Esophagus muscularis mucosa (tissue), 4 donors: ENCODE measurements at regions not wholly inside any gene's neighbourhood (a gene's known extent, or its start where the extent isn't known, plus 50 kb on each side); places are given as distances from the start of the nearest gene placed in this dataset.

Experiments used
- DNase-seq: peaks from one replicate; pipeline ENCODE4 v3.0.0-alpha.2; 2017; ENCODE audit errors: extremely low spot score
- H3K27ac ChIP-seq, 4 donors: fragments of 200-600 bp; sonication (generic); replicated peaks in 1 of 4; 1 replicate in 3 of 4; 2 replicates in 1 of 4; pipeline ENCODE4 v1.5.1; 2016 to 2019; ENCODE audit warnings: mild to moderate bottlenecking in 1 of 4
- H3K27me3 ChIP-seq, 4 donors: fragments of 200-600 bp; sonication (generic); one replicate each; pipeline versions ENCODE4 v1.5.1 to v1.6.0; 2016 to 2019
- H3K36me3 ChIP-seq, 4 donors: fragments of 200-600 bp; sonication (generic); one replicate each; pipeline ENCODE4 v1.5.1; 2016 to 2019
- H3K4me1 ChIP-seq, 4 donors: fragments of 200-600 bp; sonication (generic); one replicate each; pipeline ENCODE4 v1.5.1; 2016 to 2019
- H3K4me3 ChIP-seq, 4 donors: fragments of 200-600 bp; sonication (generic); 1 replicate in 2 of 4; 2 replicates in 2 of 4; pipeline ENCODE4 v1.5.1; 2016 to 2019; ENCODE audit warnings: mild to moderate bottlenecking in 4 of 4, moderate library complexity in 1 of 4
- H3K9me3 ChIP-seq, 4 donors: fragments of 200-600 bp; sonication (generic); 1 replicate in 3 of 4; 2 replicates in 1 of 4; pipeline ENCODE4 v1.5.1; 2016 to 2019
- CTCF ChIP-seq, 3 experiments: fragments of 200-600 bp in 2 of 3; fragments of 450-650 bp in 1 of 3; sonication (generic) in 2 of 3; IDR thresholded peaks; one replicate each; pipeline ENCODE4 v1.5.1; 2017 to 2019; ENCODE audit warnings: antibody characterized with exemption in 3 of 3, mild to moderate bottlenecking in 2 of 3, moderate library complexity in 1 of 3
- EP300 ChIP-seq: sonication (generic); formaldehyde crosslinking; IDR thresholded peaks from one replicate; pipeline ENCODE4 v1.6.1; 2017; ENCODE audit warnings: antibody characterized with exemption
- POLR2A ChIP-seq: fragments of 450-650 bp; IDR thresholded peaks from one replicate; pipeline ENCODE4 v1.6.1; 2017; ENCODE audit warnings: antibody characterized with exemption, moderate library complexity, mild to moderate bottlenecking, low read depth
- POLR2AphosphoS5 ChIP-seq, 2 donors: sonication (generic); formaldehyde crosslinking; IDR thresholded peaks; one replicate each; pipeline ENCODE4 v1.6.1; 2017; ENCODE audit warnings: antibody characterized with exemption in 2 of 2
- whole genome bisulfite sequencing: methylation state at CpG from one replicate; pipeline ENCODE4 v1.1.5; 2018; 5-methylcytosine and 5-hydroxymethylcytosine counted together
- intact Hi-C: fragments of 100-400 bp; cut with DNase I; formaldehyde crosslinking; loops from one replicate; pipeline ENCODE4 v1.15.1; 2023

GRCh38 chr1:70836456-70836855 lies 211.2 kb downstream of the PTGER3 start:
- no peak for TF ChIP-seq EP300
- no peak for TF ChIP-seq POLR2A
- TF ChIP-seq POLR2AphosphoS5 (IDR thresholded peaks at IDR 0.05) = no peak
- no peak for TF ChIP-seq CTCF (IDR thresholded peaks at IDR 0.05)
- Histone ChIP-seq H3K4me1 (no peaks in the 10 kb centered on the region), H3K4me3 (no peak overlapping the region), H3K36me3 (no peaks in the 10 kb centered on the region), H3K27me3 (no peaks in the 10 kb centered on the region), H3K27ac (no peak overlapping the region), H3K9me3 (peaks cover 0 to 10% (median 0%) of the 10 kb centered on the region in 4 donors)
- DNase-seq = no peak
- 79% methylated on average over 1 of the region's 1 CpG for WGBS
- intact Hi-C loops = no loop called here

- intact Hi-C loops = no loop called here
- TF ChIP-seq POLR2AphosphoS5 (IDR thresholded peaks at IDR 0.05) (no peak), CTCF (IDR thresholded peaks at IDR 0.05) (no peak), EP300 (no peak), POLR2A (no peak)
These were observed 207.2 kb downstream of the PTGER3 start for GRCh38 chr1:70840260-70840953.

GRCh38 chr1:70842562-70842961 lies 205.1 kb downstream of the PTGER3 start:
- H3K4me1 ChIP-seq = no peaks in the 10 kb centered on the region
- no peaks in the 10 kb centered on the region for H3K36me3 ChIP-seq
- WGBS = 73% methylated on average over 1 of the region's 1 CpG
- peaks cover 0 to 7% (median 0%) of the 10 kb centered on the region in 4 donors for H3K9me3 ChIP-seq
- intact Hi-C loops = no loop called here
- no peak for DNase-seq
- TF ChIP-seq POLR2AphosphoS5 (IDR thresholded peaks at IDR 0.05) = no peak
- TF ChIP-seq CTCF (IDR thresholded peaks at IDR 0.05) = no peak
- TF ChIP-seq POLR2A = no peak
- no peak for TF ChIP-seq EP300
- no peaks in the 10 kb centered on the region for H3K27me3 ChIP-seq
- H3K27ac ChIP-seq = no peak overlapping the region
- H3K4me3 ChIP-seq = no peak overlapping the region

More at GRCh38 chr1:70840260-70840953, 207.2 kb downstream of the PTGER3 start:
- DNase-seq = no peak
- no peaks in the 10 kb centered on the region for H3K36me3 ChIP-seq
- no peak overlapping the region for H3K4me3 ChIP-seq
- H3K9me3 ChIP-seq = peaks cover 0 to 7% (median 0%) of the 10 kb centered on the region in 4 donors
- no peaks in the 10 kb centered on the region for H3K4me1 ChIP-seq
- 58% methylated on average over 3 of the region's 3 CpGs for WGBS
- H3K27me3 ChIP-seq = no peaks in the 10 kb centered on the region
- H3K27ac ChIP-seq = no peak overlapping the region

- H3K27me3 ChIP-seq = no peaks in the 10 kb centered on the region
- WGBS = 100% methylated on average over 1 of the region's 1 CpG
These were observed 204.2 kb downstream of the PTGER3 start for GRCh38 chr1:70843452-70843851.

More at GRCh38 chr1:70843452-70843851, 204.2 kb downstream of the PTGER3 start:
- DNase-seq = no peak
- Histone ChIP-seq H3K9me3 (peaks cover 0 to 7% (median 0%) of the 10 kb centered on the region in 4 donors), H3K36me3 (no peaks in the 10 kb centered on the region), H3K27ac (no peak overlapping the region), H3K4me3 (no peak overlapping the region), H3K4me1 (no peaks in the 10 kb centered on the region)
- no peak for TF ChIP-seq EP300
- no peak for TF ChIP-seq POLR2AphosphoS5 (IDR thresholded peaks at IDR 0.05)
- TF ChIP-seq POLR2A = no peak
- no peak for TF ChIP-seq CTCF (IDR thresholded peaks at IDR 0.05)
- intact Hi-C loops = no loop called here
